ENCODE measurements at regions not wholly inside any gene's neighbourhood (a gene's known extent, or its start where the extent isn't known, plus 50 kb on each side); places are given as distances from the start of the nearest gene placed in this dataset.

GRCh38 chr3:76028774-76029173 lies 243.4 kb upstream of the ZNF717 start:
- TF ChIP-seq ZNF70 (CRISPR knock-in tag; IDR thresholded peaks at IDR 0.05) (no peak), TCF4 (CRISPR knock-in tag; IDR thresholded peaks at IDR 0.05; ENCODE audit: borderline replicate concordance) (no peak), ZFP3 (CRISPR knock-in tag; IDR thresholded peaks at IDR 0.05) (no peak), ARNTL (CRISPR knock-in tag; IDR thresholded peaks at IDR 0.05; ENCODE audit: borderline replicate concordance, low read depth) (no peak), POU6F1 (CRISPR knock-in tag; IDR thresholded peaks at IDR 0.05; ENCODE audit: borderline replicate concordance, low read depth) (no peak), PATZ1 (CRISPR knock-in tag; IDR thresholded peaks at IDR 0.05; ENCODE audit: borderline replicate concordance) (no peak), ISL1 (CRISPR knock-in tag; IDR thresholded peaks at IDR 0.05) (no peak), ZFP30 (CRISPR knock-in tag; IDR thresholded peaks at IDR 0.05) (no peak), TOX (CRISPR knock-in tag; IDR thresholded peaks at IDR 0.05; ENCODE audit: borderline replicate concordance) (no peak), ZNF8 (CRISPR knock-in tag; IDR thresholded peaks at IDR 0.05) (no peak)

All from SK-N-SH treated with all-trans-retinoic acid at 6 μM for 48 hours (cell line).